ENCODE measurements at regions not wholly inside any gene's neighbourhood (a gene's known extent, or its start where the extent isn't known, plus 50 kb on each side); places are given as distances from the start of the nearest gene placed in this dataset.
"Not testable (repeated sequence)": the region's sequence is repeated elsewhere in the genome, so short reads cannot be mapped to it uniquely, and the experiment has no call there.

DNA sequence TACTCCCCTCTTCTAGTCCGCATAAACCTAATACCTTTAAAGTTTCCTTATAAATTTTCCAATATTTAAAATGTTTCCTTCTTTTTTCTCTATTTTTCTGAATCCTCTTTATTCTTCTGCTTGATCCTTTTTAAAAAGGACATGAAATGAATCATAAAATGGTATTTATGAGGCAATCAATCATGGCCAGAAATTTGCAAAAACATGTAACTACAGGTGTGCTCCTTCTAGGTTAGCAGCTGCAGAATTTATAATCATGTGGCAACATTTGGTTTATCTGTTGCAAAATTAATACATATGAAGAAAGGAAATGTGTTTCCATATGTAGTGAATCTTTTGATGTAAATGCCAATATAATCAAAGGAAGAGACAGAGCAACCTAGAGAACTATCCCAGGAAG lies 1008.5 kb downstream of the ANKRD7 start:
- Histone ChIP-seq H3K27me3 (no peaks in the 10 kb centered on the region), H3K4me3 (no peak overlapping the region), H3K27ac (no peak overlapping the region), H3K9me3 (no peaks in the 10 kb centered on the region), H3K4me1 (no peaks in the 10 kb centered on the region), H3K36me3 (no peaks in the 10 kb centered on the region)
- DNase-seq (ENCODE audit: low spot score in 2 of 2) = no peak
- TF ChIP-seq, protein P1, sequence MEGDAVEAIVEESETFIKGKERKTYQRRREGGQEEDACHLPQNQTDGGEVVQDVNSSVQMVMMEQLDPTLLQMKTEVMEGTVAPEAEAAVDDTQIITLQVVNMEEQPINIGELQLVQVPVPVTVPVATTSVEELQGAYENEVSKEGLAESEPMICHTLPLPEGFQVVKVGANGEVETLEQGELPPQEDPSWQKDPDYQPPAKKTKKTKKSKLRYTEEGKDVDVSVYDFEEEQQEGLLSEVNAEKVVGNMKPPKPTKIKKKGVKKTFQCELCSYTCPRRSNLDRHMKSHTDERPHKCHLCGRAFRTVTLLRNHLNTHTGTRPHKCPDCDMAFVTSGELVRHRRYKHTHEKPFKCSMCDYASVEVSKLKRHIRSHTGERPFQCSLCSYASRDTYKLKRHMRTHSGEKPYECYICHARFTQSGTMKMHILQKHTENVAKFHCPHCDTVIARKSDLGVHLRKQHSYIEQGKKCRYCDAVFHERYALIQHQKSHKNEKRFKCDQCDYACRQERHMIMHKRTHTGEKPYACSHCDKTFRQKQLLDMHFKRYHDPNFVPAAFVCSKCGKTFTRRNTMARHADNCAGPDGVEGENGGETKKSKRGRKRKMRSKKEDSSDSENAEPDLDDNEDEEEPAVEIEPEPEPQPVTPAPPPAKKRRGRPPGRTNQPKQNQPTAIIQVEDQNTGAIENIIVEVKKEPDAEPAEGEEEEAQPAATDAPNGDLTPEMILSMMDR (IDR thresholded peaks at IDR 0.05) = no peak
- intact Hi-C loops (cut with DNase I; ENCODE audit: low total_unique reads) = no loop called here

GRCh38 chr7:119252962-119253361 lies 1020.0 kb upstream of the KCND2 start:
- no peak for DNase-seq (ENCODE audit: low spot score in 2 of 2)
- no peaks in the 10 kb centered on the region for H3K36me3 ChIP-seq
- no peaks in the 10 kb centered on the region for H3K9me3 ChIP-seq
- intact Hi-C loops (cut with DNase I; ENCODE audit: low total_unique reads) = no loop called here
- TF ChIP-seq POLR2A (IDR thresholded peaks at IDR 0.05) (no peak), POLR2AphosphoS5 (IDR thresholded peaks at IDR 0.05) (no peak)
- TF ChIP-seq, protein P1 (IDR thresholded peaks at IDR 0.05) = no peak
- H3K4me3 ChIP-seq = no peak overlapping the region
- H3K4me1 ChIP-seq = no peaks in the 10 kb centered on the region
- no peaks in the 10 kb centered on the region for H3K27me3 ChIP-seq
- H3K27ac ChIP-seq = no peak overlapping the region

DNA sequence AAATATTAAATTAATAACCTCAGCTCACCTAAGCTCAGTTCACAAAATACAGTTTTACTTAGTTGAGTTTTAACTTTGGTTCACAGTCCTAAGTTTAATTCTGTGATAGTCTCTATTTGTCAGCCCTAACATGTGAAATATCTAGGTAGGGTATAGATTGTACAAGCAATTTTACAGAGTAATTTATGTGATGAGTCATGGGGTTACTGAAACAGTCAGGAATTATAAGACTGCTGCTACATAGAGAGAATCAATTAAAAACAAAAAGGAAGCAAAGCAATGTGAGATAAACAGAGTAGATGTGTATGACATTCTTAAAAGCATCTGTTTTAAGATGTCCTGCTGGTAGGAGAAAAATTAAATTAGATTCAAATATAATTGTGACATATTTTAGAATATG lies 1018.2 kb upstream of the KCND2 start:
- Histone ChIP-seq H3K4me3 (no peak overlapping the region), H3K27me3 (no peaks in the 10 kb centered on the region), H3K27ac (no peak overlapping the region), H3K4me1 (no peaks in the 10 kb centered on the region), H3K9me3 (no peaks in the 10 kb centered on the region), H3K36me3 (no peaks in the 10 kb centered on the region)
- intact Hi-C loops (cut with DNase I; ENCODE audit: low total_unique reads) = no loop called here
- DNase-seq (ENCODE audit: low spot score in 2 of 2) = no peak
- TF ChIP-seq POLR2AphosphoS5 (IDR thresholded peaks at IDR 0.05) (no peak), POLR2A (IDR thresholded peaks at IDR 0.05) (no peak)
- TF ChIP-seq, protein P1 (IDR thresholded peaks at IDR 0.05) = no peak

- TF ChIP-seq POLR2A (IDR thresholded peaks at IDR 0.05) = no peak
- TF ChIP-seq POLR2AphosphoS5 (IDR thresholded peaks at IDR 0.05) = no peak
- TF ChIP-seq, protein P1 (IDR thresholded peaks at IDR 0.05) = no peak
- intact Hi-C loops (cut with DNase I; ENCODE audit: low total_unique reads) = no loop called here
- Histone ChIP-seq H3K4me1 (no peaks in the 10 kb centered on the region), H3K36me3 (no peaks in the 10 kb centered on the region), H3K9me3 (no peaks in the 10 kb centered on the region), H3K4me3 (no peak overlapping the region), H3K27me3 (no peaks in the 10 kb centered on the region), H3K27ac (no peak overlapping the region)
- no peak for DNase-seq (ENCODE audit: low spot score in 2 of 2)
Observed at GRCh38 chr7:119256001-119256400, 1017.0 kb upstream of the KCND2 start.

DNA sequence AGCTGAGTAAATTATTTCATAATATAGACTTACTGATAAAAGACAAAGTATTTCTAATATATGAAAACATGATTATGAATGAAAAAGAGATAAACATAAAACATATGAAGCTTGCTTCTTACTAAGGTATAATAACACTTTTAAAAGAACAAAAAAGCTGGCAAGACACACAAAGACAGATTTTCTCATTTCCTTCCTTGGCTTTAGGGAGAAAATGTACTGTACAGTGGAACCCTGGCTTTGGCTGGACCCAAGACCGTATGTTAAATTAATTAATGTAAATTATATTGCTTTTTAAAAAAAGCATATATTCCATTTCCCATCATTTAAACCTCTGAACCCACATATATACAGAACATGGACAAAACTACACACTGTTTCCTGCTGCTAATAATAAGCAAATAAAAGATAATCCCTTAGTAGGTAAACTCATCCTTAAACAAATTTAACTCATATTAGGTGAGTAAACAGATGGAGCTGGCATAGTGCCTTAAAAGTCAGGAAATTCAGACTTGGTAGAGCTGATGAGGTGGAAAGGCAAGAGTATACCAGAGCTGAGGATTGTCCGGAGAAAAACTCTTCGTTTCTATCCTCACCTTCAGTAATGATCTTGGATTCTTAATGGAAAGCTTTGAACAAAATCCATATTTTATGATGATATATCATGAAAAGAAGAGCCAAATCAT lies 1016.4 kb upstream of the KCND2 start:
- Histone ChIP-seq H3K4me1 (no peaks in the 10 kb centered on the region), H3K27me3 (no peaks in the 10 kb centered on the region), H3K36me3 (no peaks in the 10 kb centered on the region), H3K27ac (no peak overlapping the region), H3K4me3 (no peak overlapping the region), H3K9me3 (no peaks in the 10 kb centered on the region)
- no peak for DNase-seq (ENCODE audit: low spot score in 2 of 2)
- TF ChIP-seq POLR2AphosphoS5 (IDR thresholded peaks at IDR 0.05) (no peak), POLR2A (IDR thresholded peaks at IDR 0.05) (no peak)
- TF ChIP-seq, protein P1 (IDR thresholded peaks at IDR 0.05) = no peak
- intact Hi-C loops (cut with DNase I; ENCODE audit: low total_unique reads) = no loop called here

DNA sequence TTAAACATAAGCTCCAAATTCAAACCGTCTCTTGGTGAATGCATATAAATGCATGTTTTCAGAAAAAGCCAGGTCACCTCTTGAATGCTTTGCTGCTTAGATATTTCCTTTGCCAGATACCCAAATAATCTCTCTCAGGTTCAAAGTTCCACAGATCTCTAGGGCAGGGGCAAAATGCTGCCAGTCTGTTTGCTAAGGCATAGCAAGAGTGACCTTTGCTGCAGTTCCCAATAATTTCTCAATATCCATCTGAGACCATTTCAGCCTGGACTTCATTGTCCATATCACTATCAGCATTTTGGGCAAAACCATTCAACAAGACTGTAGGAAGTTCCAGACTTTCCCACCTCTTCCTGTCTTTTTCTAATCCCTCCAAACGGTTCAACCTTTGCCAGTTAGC lies 1006.2 kb upstream of the KCND2 start:
- DNase-seq (ENCODE audit: low spot score in 2 of 2); H3K4me3 ChIP-seq; H3K4me1 ChIP-seq; intact Hi-C loops (cut with DNase I; ENCODE audit: low total_unique reads); H3K27ac ChIP-seq; H3K9me3 ChIP-seq; H3K36me3 ChIP-seq; H3K27me3 ChIP-seq: not testable (repeated sequence)

Data from breast epithelium (tissue), 4 donors.